GM19193 (cell line): ENCODE measurements at regions not wholly inside any gene's neighbourhood (a gene's known extent, or its start where the extent isn't known, plus 50 kb on each side); places are given as distances from the start of the nearest gene placed in this dataset.

Experiments
- POLR2A ChIP-seq: IDR thresholded peaks from 4 replicates; pipeline ENCODE4 v1.6.1; 2011; ENCODE audit not compliant: insufficient read depth, insufficient read length; ENCODE audit errors: extremely low read depth

DNA sequence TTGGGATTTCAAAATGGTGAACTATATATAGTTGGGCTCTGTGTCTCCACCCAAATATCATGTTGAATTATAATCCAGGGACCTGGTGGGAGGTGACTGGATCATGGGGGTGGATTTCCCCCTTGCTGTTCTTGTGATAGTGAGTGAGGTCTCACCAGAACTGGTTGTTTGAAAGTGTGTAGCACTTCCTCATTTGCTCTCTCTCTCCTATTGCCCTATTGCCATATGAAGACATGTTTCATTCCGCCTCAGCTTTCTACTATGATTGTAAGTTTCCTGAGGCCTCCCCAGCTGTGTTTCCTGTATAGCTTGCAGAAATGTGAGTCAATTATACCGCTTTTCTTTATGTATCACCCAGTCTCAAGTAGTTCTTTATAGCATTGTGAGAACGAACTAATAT, 545.6 kb downstream of the TRAM1L1 start:
- no peak for TF ChIP-seq POLR2A

DNA sequence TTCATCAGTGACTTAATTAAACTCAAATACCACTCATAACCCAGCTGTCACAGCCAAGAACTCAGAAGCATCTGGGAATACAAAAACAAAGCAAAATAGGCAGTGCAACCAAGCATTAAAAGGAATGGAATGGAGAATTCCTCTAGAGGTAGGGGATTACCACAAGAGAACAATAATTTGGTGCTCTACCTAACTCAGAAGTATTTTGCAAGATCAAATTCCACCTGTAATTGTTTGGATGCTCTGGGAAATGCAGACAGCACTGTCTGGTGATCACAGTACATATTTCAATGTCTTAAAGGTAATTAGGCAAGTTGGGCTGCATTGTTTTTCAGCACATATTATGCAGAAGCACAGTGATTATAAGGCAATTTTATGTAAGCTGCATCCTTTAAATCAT, 547.5 kb downstream of the TRAM1L1 start:
- no peak for TF ChIP-seq POLR2A

DNA sequence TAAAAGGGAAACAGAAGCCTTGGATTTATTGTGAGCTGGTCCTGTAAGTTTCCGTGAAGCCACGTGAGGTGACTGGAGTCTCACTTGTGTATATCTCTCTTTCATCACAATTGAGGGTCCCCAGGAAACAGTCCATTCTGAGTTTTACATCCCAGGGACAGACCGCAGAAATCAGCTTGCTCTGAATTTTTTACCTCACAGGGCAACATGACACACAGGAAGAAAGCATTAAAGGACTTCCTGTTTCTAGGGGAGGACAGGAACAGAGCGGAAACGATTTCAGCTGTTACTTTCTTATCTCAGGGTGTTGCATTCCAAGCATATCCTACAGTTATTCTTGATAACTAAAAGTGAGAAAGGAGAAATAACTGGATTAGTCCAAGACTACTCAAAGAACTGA, 553.5 kb downstream of the TRAM1L1 start:
- no peak for TF ChIP-seq POLR2A

DNA sequence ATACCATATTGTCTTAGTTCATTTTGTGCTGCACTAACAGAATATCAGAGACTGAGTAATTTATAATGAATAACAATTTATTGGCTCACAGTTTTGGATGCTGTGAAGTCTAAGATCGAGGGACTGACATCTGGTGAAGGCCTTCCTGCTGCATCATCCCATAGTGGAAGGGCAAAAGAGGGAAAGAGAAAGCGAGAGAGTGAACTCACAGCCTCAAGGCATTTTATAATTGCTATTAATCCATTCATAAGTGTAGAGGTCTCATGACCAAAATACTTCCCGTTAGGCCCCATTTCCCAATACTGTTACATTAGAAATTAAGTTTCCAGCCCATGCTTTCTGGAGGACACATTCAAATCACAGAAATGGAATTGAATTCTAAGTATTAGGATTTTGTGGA, 554.4 kb downstream of the TRAM1L1 start:
- no peak for TF ChIP-seq POLR2A

DNA sequence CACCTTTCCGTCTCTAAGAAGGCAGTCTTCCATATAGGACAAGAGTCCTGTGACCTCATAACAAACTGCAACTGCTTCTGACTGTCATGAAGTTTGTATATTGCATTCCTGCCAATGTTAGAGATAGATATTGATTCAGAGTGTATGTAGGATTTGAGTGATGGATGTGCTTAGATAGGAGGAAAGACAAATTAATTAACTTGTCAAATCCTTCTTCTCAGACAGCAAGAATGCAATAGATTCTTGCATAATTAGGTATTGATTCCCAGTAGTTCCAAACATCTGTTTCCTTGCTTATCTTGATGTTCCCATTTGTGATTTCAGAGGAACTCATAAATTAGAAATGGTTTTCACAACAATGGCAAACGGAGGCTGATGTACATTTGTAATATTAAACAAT, 555.3 kb downstream of the TRAM1L1 start:
- no peak for TF ChIP-seq POLR2A

DNA sequence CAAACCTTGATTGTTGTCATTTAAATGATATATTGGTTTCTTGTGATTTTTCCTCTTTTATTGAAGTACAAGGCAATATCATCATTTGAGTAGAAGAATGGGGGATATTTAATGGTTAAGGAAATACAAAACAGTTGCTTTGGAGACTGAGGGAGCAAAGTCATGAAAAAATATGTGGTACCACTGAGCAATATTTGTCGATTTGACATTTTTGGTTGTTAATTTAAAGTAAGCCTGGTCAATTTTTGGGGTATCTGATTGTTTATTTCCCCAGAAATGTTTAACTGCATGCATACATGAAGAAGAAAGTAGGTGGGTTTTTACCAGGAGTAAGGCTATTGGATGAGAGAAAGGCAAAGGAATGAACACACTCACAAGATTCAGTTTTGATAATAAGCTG, 556.2 kb downstream of the TRAM1L1 start:
- TF ChIP-seq POLR2A = no peak

DNA sequence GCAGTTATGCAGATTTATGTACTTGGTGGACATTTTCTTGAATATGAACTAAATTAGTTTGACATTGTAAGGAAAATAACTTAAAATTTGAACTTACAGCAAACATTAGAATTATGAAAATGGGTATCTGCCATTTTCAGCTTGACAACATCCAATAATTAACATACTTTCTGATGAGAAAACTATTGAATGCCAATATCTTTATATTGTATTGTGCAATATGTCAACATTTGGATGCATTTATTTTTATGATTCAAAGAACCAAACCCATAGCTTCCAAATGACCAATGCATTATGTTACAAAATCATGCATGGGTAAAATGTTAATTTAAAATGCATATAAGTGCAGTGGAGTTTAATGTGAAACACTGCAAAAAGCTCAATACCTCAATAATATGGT, 562.5 kb downstream of the TRAM1L1 start:
- no peak for TF ChIP-seq POLR2A

DNA sequence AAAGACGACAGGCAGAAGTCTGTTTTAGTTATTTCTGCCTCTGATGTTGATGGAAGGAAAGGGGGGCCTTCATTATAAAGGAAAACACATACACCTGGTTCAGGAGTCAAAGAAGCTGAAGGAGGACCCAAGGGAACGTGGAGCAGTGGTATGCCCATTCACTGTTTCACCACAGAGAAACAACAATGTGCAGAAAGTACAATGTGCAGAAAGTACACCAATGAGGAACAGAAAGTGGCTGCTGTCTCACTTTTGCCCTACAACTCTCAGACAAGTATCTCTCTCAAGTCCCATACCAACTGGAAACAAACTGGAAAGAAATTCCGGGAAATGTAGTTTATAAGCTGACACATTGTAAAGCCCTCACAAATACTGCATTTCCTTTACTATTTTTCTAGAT, 564.5 kb downstream of the TRAM1L1 start:
- no peak for TF ChIP-seq POLR2A

DNA sequence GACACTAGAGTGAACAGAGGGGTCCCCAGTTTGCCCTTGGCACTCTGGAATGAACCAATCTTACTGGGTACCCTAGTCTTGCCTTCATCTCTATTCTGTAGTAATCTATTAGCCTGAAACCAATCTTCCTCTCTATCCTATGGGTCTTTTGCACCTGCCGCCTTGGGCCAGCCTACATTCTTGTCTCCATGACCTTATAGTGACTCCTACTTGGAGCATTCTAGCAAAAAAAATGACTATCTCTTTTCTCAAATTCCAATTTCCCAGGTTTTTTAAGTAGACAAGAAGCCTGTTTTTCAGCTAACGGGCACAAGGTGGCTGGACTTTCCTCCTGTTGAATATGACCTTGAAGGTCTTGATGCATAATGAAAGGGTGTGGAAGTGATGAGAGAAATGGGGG, 568.7 kb downstream of the TRAM1L1 start:
- TF ChIP-seq POLR2A = no peak

DNA sequence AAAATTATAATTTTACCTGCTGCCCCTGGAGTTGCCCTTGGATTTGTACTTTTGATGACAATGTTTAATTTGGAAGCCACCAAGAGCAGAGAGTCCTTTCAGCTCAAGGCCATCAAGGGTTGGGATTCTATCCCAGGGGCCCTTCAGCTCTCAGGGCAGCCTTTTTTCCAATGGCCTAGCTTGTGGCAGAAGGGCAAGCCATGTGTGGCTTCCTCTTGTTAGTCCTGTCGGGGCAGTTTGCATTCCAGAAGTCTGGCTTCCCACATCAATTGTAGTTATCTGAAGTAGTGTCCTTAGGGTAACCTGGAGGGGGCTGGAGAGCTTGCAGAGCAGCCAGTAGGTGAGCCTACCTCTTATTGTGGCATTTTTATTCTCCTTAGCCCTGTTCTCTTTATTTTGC, 569.4 kb downstream of the TRAM1L1 start:
- no peak for TF ChIP-seq POLR2A

DNA sequence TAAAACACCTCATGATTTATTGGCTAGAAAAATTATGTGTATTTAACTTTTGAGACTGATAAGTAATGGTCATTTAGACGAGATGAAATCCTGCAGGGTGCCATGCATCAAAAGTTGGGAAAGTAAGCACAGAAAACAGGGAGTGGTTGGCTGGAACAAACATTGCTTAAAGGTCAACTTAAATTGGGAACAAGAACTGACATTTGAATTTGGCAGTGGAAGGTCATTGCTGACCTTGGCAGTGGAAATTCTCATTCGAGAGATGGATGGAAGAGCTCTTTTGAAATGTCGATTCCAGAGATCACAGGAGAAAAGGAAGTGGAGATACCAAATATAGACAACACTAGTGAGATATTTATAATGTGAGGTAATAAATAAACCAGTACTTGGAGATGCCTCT, 572.8 kb downstream of the TRAM1L1 start:
- no peak for TF ChIP-seq POLR2A

DNA sequence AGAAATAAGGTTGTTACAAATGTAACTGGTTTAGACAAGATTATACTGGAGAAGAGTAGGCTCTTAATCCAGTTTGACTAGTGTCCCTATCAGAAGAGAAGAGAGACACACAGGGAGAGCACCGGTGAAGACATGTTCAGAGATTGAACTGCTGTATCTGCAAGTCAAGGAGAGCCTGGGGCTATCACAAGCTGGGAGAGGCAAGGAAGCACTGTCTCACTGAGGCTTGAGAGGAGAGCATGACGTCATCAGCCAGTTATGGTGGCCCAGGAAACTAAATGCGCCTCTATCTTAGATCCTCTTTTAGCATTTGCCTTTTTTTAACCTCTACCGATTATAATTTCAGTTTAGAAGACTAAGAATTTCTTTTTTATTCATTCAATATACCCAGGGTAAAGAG, 583.4 kb downstream of the TRAM1L1 start:
- TF ChIP-seq POLR2A = no peak

DNA sequence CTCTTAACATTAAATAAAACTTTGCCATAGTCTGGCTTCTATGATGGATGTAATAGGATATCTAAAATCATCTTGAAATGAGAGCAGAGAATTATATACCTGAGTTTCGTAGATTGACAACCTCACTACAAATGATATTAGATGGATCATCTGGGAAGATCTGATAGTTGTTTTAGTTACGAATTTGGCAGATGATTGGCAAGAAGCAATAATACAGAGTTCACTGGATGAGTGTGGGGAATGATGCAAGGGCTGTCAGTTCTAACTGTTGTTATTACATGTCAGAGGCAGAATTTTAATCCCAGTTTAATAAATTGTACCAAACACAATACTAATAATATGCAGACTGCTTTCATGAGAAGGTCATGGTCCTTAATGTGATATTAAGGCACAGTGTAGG, 585.2 kb downstream of the TRAM1L1 start:
- TF ChIP-seq POLR2A = no peak

DNA sequence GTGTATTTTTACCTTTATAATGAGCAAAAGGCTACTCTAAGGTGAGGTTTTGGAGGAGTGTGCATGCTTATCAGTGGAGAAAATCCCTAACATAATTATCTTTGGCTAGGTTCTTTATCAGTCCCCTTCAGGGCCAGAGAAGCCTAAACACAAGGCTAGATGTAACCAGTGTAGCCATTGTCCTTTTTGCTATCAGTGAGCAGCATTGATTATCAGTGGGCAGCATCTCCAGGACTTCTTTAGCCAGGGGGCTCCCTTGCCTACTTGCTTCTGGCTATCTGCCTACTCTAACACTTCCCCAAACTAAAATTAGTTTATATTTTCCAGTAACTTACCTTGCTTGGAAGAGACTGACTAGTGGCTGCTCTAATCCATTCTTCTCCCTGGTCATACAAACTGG, 595.6 kb downstream of the TRAM1L1 start:
- no peak for TF ChIP-seq POLR2A

DNA sequence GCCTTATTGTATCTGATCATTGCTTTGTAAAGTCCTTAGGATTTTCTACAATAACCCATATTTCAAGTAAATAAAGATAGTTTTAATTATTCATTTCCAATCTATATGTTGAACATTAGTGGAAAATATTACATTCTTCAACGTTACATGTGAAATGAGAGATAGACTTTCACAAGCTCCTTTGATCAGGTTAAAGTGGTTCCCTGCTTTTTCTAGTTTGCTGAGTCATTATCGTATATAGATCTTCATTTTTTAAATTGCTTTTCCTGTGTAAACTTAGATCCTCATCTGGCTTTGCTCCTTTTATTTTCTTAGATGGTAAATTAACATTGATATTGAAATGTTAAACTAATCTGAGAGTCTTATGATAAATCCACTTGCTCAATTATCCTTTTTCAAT, 599.0 kb downstream of the TRAM1L1 start:
- TF ChIP-seq POLR2A = no peak

DNA sequence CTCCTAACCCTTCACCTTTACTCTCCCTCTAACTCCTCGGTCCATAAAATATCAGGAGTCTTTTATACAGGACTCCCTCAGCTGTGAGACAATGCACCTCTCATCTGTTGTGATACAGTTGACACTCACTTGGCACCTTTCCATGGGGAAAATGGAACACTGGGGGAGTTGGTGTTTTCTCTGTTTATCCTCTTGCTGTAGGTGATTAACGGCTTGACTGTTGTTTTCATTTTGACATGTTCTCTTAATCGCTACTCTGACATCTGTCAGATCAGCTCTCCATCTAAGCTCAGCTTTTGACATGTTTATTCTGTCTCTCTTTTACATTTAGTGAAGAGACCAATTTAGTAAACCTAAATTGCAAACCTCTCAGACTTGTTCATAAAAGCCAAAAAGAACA, 604.8 kb downstream of the TRAM1L1 start:
- TF ChIP-seq POLR2A = no peak

DNA sequence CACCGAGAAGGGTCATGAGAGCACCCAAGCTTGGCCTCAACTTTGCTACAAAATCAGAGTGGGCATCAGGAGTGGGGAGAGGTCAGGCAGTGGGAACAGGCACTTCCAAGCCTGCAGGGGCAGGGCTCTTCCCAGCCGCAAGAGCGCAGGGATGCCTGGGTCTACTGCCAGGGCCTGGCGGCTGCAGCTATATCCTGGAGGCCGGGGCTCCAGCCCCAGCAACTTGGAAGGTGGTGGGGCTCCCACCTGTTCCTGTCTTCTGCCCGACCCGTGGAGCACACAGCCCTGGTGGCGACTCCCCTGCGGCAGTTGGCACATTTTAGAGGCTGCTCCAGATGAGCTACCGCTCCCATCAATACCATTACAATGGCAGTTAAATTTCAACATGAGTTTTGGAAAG, 607.0 kb downstream of the TRAM1L1 start:
- TF ChIP-seq POLR2A = no peak

DNA sequence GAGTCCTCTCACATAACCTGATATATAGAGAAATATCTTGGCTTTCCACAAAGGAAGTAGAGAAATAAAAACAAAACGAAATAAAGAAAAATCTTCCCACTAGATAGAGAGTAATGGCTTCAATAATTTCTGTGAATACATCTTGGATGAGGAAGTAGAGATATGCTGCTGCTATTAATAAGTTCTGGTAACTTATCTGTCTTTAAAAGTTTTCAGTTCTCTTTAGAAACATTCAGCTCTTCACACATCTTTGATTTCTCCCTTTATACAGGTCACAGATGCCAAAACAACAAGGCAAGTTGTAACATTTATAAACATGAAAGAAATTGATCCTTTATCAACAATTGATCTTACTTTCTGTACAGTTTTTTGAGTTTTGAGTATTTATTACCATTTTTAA, 615.8 kb downstream of the TRAM1L1 start:
- TF ChIP-seq POLR2A = no peak
